IMR-90 (cell line): ENCODE measurements at regions not wholly inside any gene's neighbourhood (a gene's known extent, or its start where the extent isn't known, plus 50 kb on each side); places are given as distances from the start of the nearest gene placed in this dataset.
A peak's percentile ranks its signal among the peaks of the same experiment; 100 is the strongest.

Experiments used
- ATAC-seq: fragments of 200-7000 bp; cut with Tn5 transposase; 2 replicates; pipeline ENCODE4 v1.9.1; 2020; ENCODE audit warnings: low read depth, mild to moderate bottlenecking, moderate library complexity
- BruUV-seq: library from RNA; stranded (reverse); fragments of 400-500 nt; replicated peaks from 2 replicates; lab custom pipeline; 2021; lab: Mats Ljungman, UMichigan
- CTCF ChIA-PET: fragments of 300-600 bp; formaldehyde crosslinking; extraction: SDS; loops from one replicate; lab custom pipeline; 2021; ENCODE audit warnings: antibody characterized with exemption; lab: Yijun Ruan, JAX
- POLR2A ChIA-PET: fragments of 300-600 bp; sonication (Branson Sonifier 250); formaldehyde crosslinking; loops from one replicate; lab custom pipeline; 2022; ENCODE audit warnings: antibody characterized with exemption; ENCODE audit not compliant: unreplicated experiment; lab: Charles Lee
- DNase-seq: peaks from one replicate; pipeline ENCODE4 v3.0.0; 2013
- H2AFZ ChIP-seq: replicated peaks from 2 replicates; pipeline ENCODE3; 2013; ENCODE audit warnings: low read length, mild to moderate bottlenecking; ENCODE audit not compliant: poor library complexity
- H2AK5ac ChIP-seq: 2 replicates; pipeline ENCODE4 v1.6.1; 2013; ENCODE audit warnings: low read depth, low read length, inconsistent platforms
- H2AK9ac ChIP-seq: replicated peaks from 2 replicates; pipeline ENCODE3; 2013; ENCODE audit warnings: mild to moderate bottlenecking, low read depth, low read length, moderate library complexity; ENCODE audit not compliant: poor library complexity
- H2BK120ac ChIP-seq: 2 replicates; pipeline ENCODE4 v1.6.1; 2013; ENCODE audit warnings: low read depth, low read length, inconsistent platforms
- H2BK15ac ChIP-seq: 3 replicates; pipeline ENCODE4 v1.6.1; 2013; ENCODE audit warnings: low read depth, low read length, inconsistent platforms
- H2BK20ac ChIP-seq: 2 replicates; pipeline ENCODE4 v1.6.1; 2013; ENCODE audit warnings: low read depth, mild to moderate bottlenecking, inconsistent platforms, low read length, moderate library complexity
- H2BK5ac ChIP-seq: 2 replicates; pipeline ENCODE4 v1.6.1; 2013; ENCODE audit warnings: mild to moderate bottlenecking, low read depth, low read length, inconsistent platforms; ENCODE audit not compliant: poor library complexity, severe bottlenecking
- H3K14ac ChIP-seq: replicated peaks from 2 replicates; pipeline ENCODE4 v1.6.1; 2013; ENCODE audit warnings: low read depth, low read length, inconsistent platforms
- H3K18ac ChIP-seq: 2 replicates; pipeline ENCODE4 v1.6.1; 2013; ENCODE audit warnings: low read depth, low read length, control low read depth
- H3K23ac ChIP-seq: 2 replicates; pipeline ENCODE4 v1.6.1; 2013; ENCODE audit warnings: low read depth, low read length, inconsistent platforms
- H3K27ac ChIP-seq: 2 replicates; pipeline ENCODE4 v1.5.1; 2013; ENCODE audit warnings: mild to moderate bottlenecking, control low read depth, low read length; ENCODE audit not compliant: insufficient read depth
- H3K27me3 ChIP-seq: 2 replicates; pipeline ENCODE4 v1.6.1; 2013; ENCODE audit warnings: low read length; ENCODE audit not compliant: control insufficient read depth, insufficient read depth
- H3K36me3 ChIP-seq: 2 replicates; pipeline ENCODE4 v1.6.1; 2013; ENCODE audit warnings: low read length, mixed read lengths; ENCODE audit not compliant: control insufficient read depth, insufficient read depth
- H3K4ac ChIP-seq: 2 replicates; pipeline ENCODE4 v1.6.1; 2013; ENCODE audit warnings: low read depth, low read length, inconsistent platforms
- H3K4me1 ChIP-seq: 2 replicates; pipeline ENCODE4 v1.6.1; 2013; ENCODE audit warnings: low read length, mixed read lengths; ENCODE audit not compliant: control insufficient read depth, insufficient read depth
- H3K4me2 ChIP-seq: 2 replicates; pipeline ENCODE4 v1.6.1; 2013; ENCODE audit warnings: low read depth, mild to moderate bottlenecking, control low read depth, low read length, moderate library complexity
- H3K4me3 ChIP-seq: 2 replicates; pipeline ENCODE4 v1.5.1; 2013; ENCODE audit warnings: low read depth, mild to moderate bottlenecking, control low read depth, low read length, moderate library complexity; ENCODE audit not compliant: insufficient read depth
- H3K56ac ChIP-seq: 2 replicates; pipeline ENCODE4 v1.6.1; 2013; ENCODE audit warnings: low read length, inconsistent platforms; ENCODE audit not compliant: insufficient read depth; ENCODE audit errors: extremely low read depth
- H3K79me1 ChIP-seq, 2 experiments: 2 replicates each; pipeline ENCODE4 v1.6.1; 2013; ENCODE audit warnings: low read length in 2 of 2, inconsistent platforms in 1 of 2, low read depth in 1 of 2
- H3K9ac ChIP-seq: 2 replicates; pipeline ENCODE4 v1.6.1; 2013; ENCODE audit warnings: low read depth, low read length, control low read depth
- H3K9me1 ChIP-seq: 2 replicates; pipeline ENCODE4 v1.6.1; 2013; ENCODE audit warnings: low read length, inconsistent platforms; ENCODE audit not compliant: insufficient read depth
- H3K9me3 ChIP-seq: 2 replicates; pipeline ENCODE4 v1.6.1; 2013; ENCODE audit warnings: low read length; ENCODE audit not compliant: control insufficient read depth, insufficient read depth
- H4K20me1 ChIP-seq: 2 replicates; pipeline ENCODE4 v1.6.1; 2013; ENCODE audit warnings: low read length, inconsistent platforms; ENCODE audit not compliant: insufficient read depth
- H4K5ac ChIP-seq: 2 replicates; pipeline ENCODE4 v1.6.1; 2013; ENCODE audit warnings: mild to moderate bottlenecking, low read depth, low read length, control low read depth
- H4K8ac ChIP-seq, 2 experiments: 2 replicates each; pipeline ENCODE4 v1.6.1; 2013; ENCODE audit warnings: low read depth in 2 of 2, low read length in 2 of 2, control low read depth in 1 of 2, inconsistent platforms in 1 of 2
- H4K91ac ChIP-seq: 2 replicates; pipeline ENCODE4 v1.6.1; 2013; ENCODE audit warnings: low read depth, low read length, inconsistent platforms; ENCODE audit not compliant: insufficient read depth
- BHLHE40 ChIP-seq: fragments of 150-350 bp; IDR thresholded peaks from 2 replicates; pipeline ENCODE4 v1.6.1; 2016; ENCODE audit warnings: mild to moderate bottlenecking, low read depth, low read length
- CEBPB ChIP-seq: IDR thresholded peaks from 2 replicates; pipeline ENCODE4 v1.6.1; 2012; ENCODE audit warnings: low read depth, low read length, improper control_type of control experiment
- CHD1 ChIP-seq: IDR thresholded peaks from 2 replicates; pipeline ENCODE4 v1.6.1; 2012; ENCODE audit warnings: low read depth, low read length, improper control_type of control experiment
- CTCF ChIP-seq: conservative IDR thresholded peaks from 2 replicates; pipeline ENCODE4 v1.5.1; 2012; ENCODE audit warnings: mild to moderate bottlenecking, low read depth, low read length, improper control_type of control experiment
- FOS ChIP-seq: fragments of 150-350 bp; IDR thresholded peaks from 2 replicates; pipeline ENCODE4 v1.6.1; 2016; ENCODE audit warnings: low read depth, low read length
- MAFK ChIP-seq: IDR thresholded peaks from 2 replicates; pipeline ENCODE4 v1.6.1; 2012; ENCODE audit warnings: low read depth, low read length, improper control_type of control experiment
- MAZ ChIP-seq: IDR thresholded peaks from 2 replicates; pipeline ENCODE4 v1.6.1; 2012; ENCODE audit warnings: low read depth, mild to moderate bottlenecking, low read length, improper control_type of control experiment, moderate library complexity, borderline replicate concordance
- MXI1 ChIP-seq: IDR thresholded peaks from 2 replicates; pipeline ENCODE4 v1.6.1; 2012; ENCODE audit warnings: low read depth, mild to moderate bottlenecking, low read length, moderate library complexity, borderline replicate concordance
- NFE2L2 ChIP-seq: fragments of 150-350 bp; IDR thresholded peaks from 2 replicates; pipeline ENCODE4 v1.6.1; 2016; ENCODE audit warnings: low read depth, mild to moderate bottlenecking, low read length
- POLR2A ChIP-seq: IDR thresholded peaks from 2 replicates; pipeline ENCODE4 v1.6.1; 2012; ENCODE audit warnings: mild to moderate bottlenecking, low read depth, low read length
- RAD21 ChIP-seq: IDR thresholded peaks from 2 replicates; pipeline ENCODE4 v1.6.1; 2012; ENCODE audit warnings: low read length, improper control_type of control experiment
- RCOR1 ChIP-seq: IDR thresholded peaks from 2 replicates; pipeline ENCODE4 v1.6.1; 2012; ENCODE audit warnings: mild to moderate bottlenecking, low read length, improper control_type of control experiment; ENCODE audit not compliant: insufficient replicate concordance
- RFX5 ChIP-seq: IDR thresholded peaks from 2 replicates; pipeline ENCODE4 v1.8.0; 2012; ENCODE audit warnings: low read depth, mild to moderate bottlenecking, low read length, moderate library complexity
- SMC3 ChIP-seq: fragments of 150-350 bp; IDR thresholded peaks from 2 replicates; pipeline ENCODE4 v1.6.1; 2016; ENCODE audit warnings: low read depth, mild to moderate bottlenecking, antibody characterized with exemption, low read length, moderate library complexity
- USF2 ChIP-seq: fragments of 150-350 bp; IDR thresholded peaks from 2 replicates; pipeline ENCODE4 v1.6.1; 2017; ENCODE audit warnings: mild to moderate bottlenecking, antibody characterized with exemption, low read length, low read depth
- WGBS, 2 experiments: methylation state at CpG; one replicate each; pipeline versions ENCODE4 v1.1.5 to v1.1.7; 2013; ENCODE audit warnings: missing lambda C conversion rate in 2 of 2; ENCODE audit not compliant: insufficient read length in 1 of 2; ENCODE audit errors: extremely low coverage in 2 of 2; 5-methylcytosine and 5-hydroxymethylcytosine counted together
- dilution Hi-C: fragments of 300-500 bp; cut with HindIII; formaldehyde crosslinking; loops from one replicate; pipeline ENCODE4 v1.14.3; 2018; ENCODE audit warnings: low sequenced_read_pairs; ENCODE audit not compliant: unreplicated experiment
- in situ Hi-C: fragments of 300-500 bp; cut with MboI; formaldehyde crosslinking; loops from 3 replicates; pipeline ENCODE4 v1.14.3; 2019; ENCODE audit warnings: low sequenced_read_pairs, inconsistent platforms, mixed read lengths
- intact Hi-C: fragments of 100-400 bp; cut with micrococcal nuclease; formaldehyde crosslinking; loops from 2 replicates; pipeline ENCODE4 v1.10.0; 2022
- TF ChIP-seq, protein P1 (sequence below): fragments of 150-350 bp; IDR thresholded peaks from 2 replicates; pipeline ENCODE4 v1.6.1; 2016; ENCODE audit warnings: low read depth, mild to moderate bottlenecking, low read length, moderate library complexity, borderline replicate concordance

- H3K4ac ChIP-seq = peak overlapping the region; percentile 19; the same call in 1 of the 2 replicates
- H3K9me3 ChIP-seq = 0 out of 2 replicates have a peak, but pooled peaks cover 3% of the 10 kb centered on the region
- peak overlapping the region; percentile 54; the same call in 1 of the 2 replicates for H4K5ac ChIP-seq
- H4K8ac ChIP-seq = no peak overlapping the region; a peak in 1 of 4 replicates
- no peak overlapping the region for H2AK9ac ChIP-seq
- in situ Hi-C loops (loop anchor here (25.0 kb wide), 1 partner anchor 966 kb away; the partner anchor contains the start of gene TLE4), intact Hi-C loops (no loop called here), dilution Hi-C loops (no loop called here)
- no peak overlapping the region for H2BK5ac ChIP-seq
- no peaks in the 10 kb centered on the region for H4K20me1 ChIP-seq
- H2BK20ac ChIP-seq = peak overlapping the region; percentile 65
- ATAC-seq (no peak), DNase-seq (no peak)
- H3K27ac ChIP-seq = no peak overlapping the region
- H3K14ac ChIP-seq = 0 out of 2 replicates have a peak overlapping the region, but pooled peaks have one; percentile 60
- no peaks in the 10 kb centered on the region for H3K79me1 ChIP-seq
- BruUV-seq = no TSS peak
- ChIA-PET POLR2A (no interaction called here), CTCF (no interaction called here)
- no peak overlapping the region for H2BK15ac ChIP-seq
- TF ChIP-seq NFE2L2 (no peak), FOS (no peak), BHLHE40 (no peak), POLR2A (no peak), USF2 (no peak), CEBPB (no peak), CHD1 (no peak), CTCF (no peak), SMC3 (no peak), MAZ (no peak), MXI1 (no peak), MAFK (no peak), RFX5 (no peak), RAD21 (no peak), RCOR1 (no peak)
- TF ChIP-seq, protein P1, sequence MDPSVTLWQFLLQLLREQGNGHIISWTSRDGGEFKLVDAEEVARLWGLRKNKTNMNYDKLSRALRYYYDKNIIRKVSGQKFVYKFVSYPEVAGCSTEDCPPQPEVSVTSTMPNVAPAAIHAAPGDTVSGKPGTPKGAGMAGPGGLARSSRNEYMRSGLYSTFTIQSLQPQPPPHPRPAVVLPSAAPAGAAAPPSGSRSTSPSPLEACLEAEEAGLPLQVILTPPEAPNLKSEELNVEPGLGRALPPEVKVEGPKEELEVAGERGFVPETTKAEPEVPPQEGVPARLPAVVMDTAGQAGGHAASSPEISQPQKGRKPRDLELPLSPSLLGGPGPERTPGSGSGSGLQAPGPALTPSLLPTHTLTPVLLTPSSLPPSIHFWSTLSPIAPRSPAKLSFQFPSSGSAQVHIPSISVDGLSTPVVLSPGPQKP = no peak
- no peak overlapping the region for H4K91ac ChIP-seq
- 0 out of 2 replicates have a peak, but pooled peaks cover 3% of the 10 kb centered on the region for H3K9me1 ChIP-seq
- H3K27me3 ChIP-seq = no peaks in the 10 kb centered on the region
- no peak overlapping the region for H3K56ac ChIP-seq
- H2AFZ ChIP-seq = no peak overlapping the region
- no peak overlapping the region for H3K4me2 ChIP-seq
- peaks cover 9% of the 10 kb centered on the region for H3K4me1 ChIP-seq
- H3K4me3 ChIP-seq = no peak overlapping the region
- no peaks in the 10 kb centered on the region for H3K36me3 ChIP-seq
- H3K23ac ChIP-seq = no peak overlapping the region
- H3K18ac ChIP-seq = peak overlapping the region; percentile 69; the same call in 1 of the 2 replicates
- WGBS, 2 experiments = 50 to 100% methylated on average over 1 to 2 of the region's 3 CpGs
- no peak overlapping the region for H3K9ac ChIP-seq
- H2BK120ac ChIP-seq = peak overlapping the region; percentile 94; the same call in 1 of the 2 replicates
- no peak overlapping the region for H2AK5ac ChIP-seq
Observed at GRCh38 chr9:78596346-78596745, 299.4 kb downstream of the PSAT1 start.
